ENCODE measurements at regions not wholly inside any gene's neighbourhood (a gene's known extent, or its start where the extent isn't known, plus 50 kb on each side); places are given as distances from the start of the nearest gene placed in this dataset.

GRCh38 chr7:25901658-25902057 is 250.3 kb upstream of the NFE2L3 start:
- no peaks in the 10 kb centered on the region for H4K20me1 ChIP-seq
- H3K4me2 ChIP-seq, result no peak overlapping the region
- H3K4me3 ChIP-seq, result no peak overlapping the region
- no peaks in the 10 kb centered on the region for H3K9me3 ChIP-seq (replicated peaks in 1 of 11)
- H3K27me3 ChIP-seq, result peaks cover 0 to 10% (median 6%) of the 10 kb centered on the region in 11 experiments; a peak in 14 of 22 replicates
- no peak overlapping the region for H3K27ac ChIP-seq
- H3K9ac ChIP-seq, result no peak overlapping the region
- TF ChIP-seq Cebpa-rat (IDR thresholded peaks at IDR 0.05), result no peak
- peaks cover 4 to 11% (median 9%) of the 10 kb centered on the region in 10 experiments; a peak in 15 of 20 replicates for H3K4me1 ChIP-seq
- H3K36me3 ChIP-seq, result no peaks in the 10 kb centered on the region

DNA sequence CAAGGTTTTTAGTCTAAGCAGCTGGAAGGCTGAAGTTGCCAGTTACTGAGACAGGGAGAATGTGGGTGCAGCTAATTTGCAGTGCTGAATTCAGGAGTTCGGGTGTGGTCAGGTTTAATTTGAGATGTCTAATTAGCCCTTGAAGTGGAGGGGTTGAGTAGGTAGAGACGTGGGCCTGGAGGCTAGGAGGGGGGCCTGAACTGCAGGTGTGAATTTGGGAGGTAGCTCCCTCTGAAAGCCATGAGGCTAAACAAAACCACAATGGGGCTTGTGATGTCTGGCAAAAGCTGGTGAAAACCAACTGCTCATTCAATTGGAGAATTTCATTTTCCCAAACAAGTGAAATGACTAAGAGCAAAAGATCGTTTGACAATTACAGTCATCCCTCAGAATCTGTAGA is 246.0 kb upstream of the NFE2L3 start:
- TF ChIP-seq Cebpa-rat (IDR thresholded peaks at IDR 0.05), result no peak
- Histone ChIP-seq H3K4me1 (peaks cover 0 to 10% (median 0%) of the 10 kb centered on the region in 10 experiments; a peak in 2 of 20 replicates), H4K20me1 (no peaks in the 10 kb centered on the region), H3K4me3 (no peak overlapping the region), H3K9ac (no peak overlapping the region), H3K27me3 (no peaks in the 10 kb centered on the region), H3K27ac (no peak overlapping the region), H3K36me3 (no peaks in the 10 kb centered on the region), H3K4me2 (peak overlapping the region in 2 of 11 experiments; percentile 10 to 31; a peak in 3 of 22 replicates), H3K9me3 (replicated peaks in 1 of 11) (no peaks in the 10 kb centered on the region)

GRCh38 chr7:25906760-25907159 is 245.2 kb upstream of the NFE2L3 start:
- Histone ChIP-seq H4K20me1 (no peaks in the 10 kb centered on the region), H3K27me3 (no peaks in the 10 kb centered on the region), H3K36me3 (no peaks in the 10 kb centered on the region), H3K27ac (no peak overlapping the region), H3K4me3 (no peak overlapping the region), H3K9me3 (replicated peaks in 1 of 11) (no peaks in the 10 kb centered on the region), H3K9ac (no peak overlapping the region), H3K4me1 (peaks cover 0 to 10% (median 0%) of the 10 kb centered on the region in 10 experiments; a peak in 2 of 20 replicates), H3K4me2 (peak overlapping the region in 1 of 11 experiments; percentile 16; a peak in 1 of 22 replicates)
- no peak for TF ChIP-seq Cebpa-rat (IDR thresholded peaks at IDR 0.05)

DNA sequence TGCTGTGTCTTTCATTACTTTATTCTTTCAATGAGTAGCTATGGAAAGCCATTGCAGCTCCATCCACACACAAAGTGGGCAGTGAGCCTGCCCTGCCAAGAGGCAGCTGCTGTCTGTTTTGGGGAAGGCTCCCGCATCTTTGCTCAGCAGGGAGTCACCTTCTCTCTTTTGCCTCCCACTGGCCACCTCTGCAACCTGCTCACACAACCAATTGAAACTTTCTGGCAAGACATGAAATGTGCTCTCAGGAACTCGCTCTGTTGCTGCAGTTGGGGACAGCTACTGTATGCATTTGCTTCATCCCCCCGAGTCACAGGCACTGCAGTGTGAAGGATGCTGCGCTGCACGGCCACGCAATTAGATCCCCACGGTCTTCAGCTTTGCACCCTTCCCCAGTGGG is 244.8 kb upstream of the NFE2L3 start:
- Histone ChIP-seq H3K4me1 (peaks cover 0 to 10% (median 0%) of the 10 kb centered on the region in 10 experiments; a peak in 2 of 20 replicates), H4K20me1 (no peaks in the 10 kb centered on the region), H3K4me3 (no peak overlapping the region), H3K4me2 (no peak overlapping the region), H3K27ac (no peak overlapping the region), H3K36me3 (no peaks in the 10 kb centered on the region), H3K27me3 (no peaks in the 10 kb centered on the region), H3K9ac (no peak overlapping the region), H3K9me3 (replicated peaks in 1 of 11) (no peaks in the 10 kb centered on the region)
- no peak for TF ChIP-seq Cebpa-rat (IDR thresholded peaks at IDR 0.05)

- Histone ChIP-seq H3K9ac (no peak overlapping the region), H3K4me2 (no peak overlapping the region), H3K36me3 (no peaks in the 10 kb centered on the region), H4K20me1 (no peaks in the 10 kb centered on the region), H3K4me3 (no peak overlapping the region), H3K27ac (no peak overlapping the region), H3K27me3 (no peaks in the 10 kb centered on the region), H3K4me1 (peaks cover 0 to 10% (median 0%) of the 10 kb centered on the region in 10 experiments; a peak in 2 of 20 replicates), H3K9me3 (replicated peaks in 1 of 11) (no peaks in the 10 kb centered on the region)
- no peak for TF ChIP-seq Cebpa-rat (IDR thresholded peaks at IDR 0.05)
Observed at GRCh38 chr7:25907731-25908130, 244.3 kb upstream of the NFE2L3 start.

GRCh38 chr7:25908154-25908949 is 243.6 kb upstream of the NFE2L3 start:
- Histone ChIP-seq H3K9me3 (replicated peaks in 1 of 11) (no peaks in the 10 kb centered on the region), H3K27ac (no peak overlapping the region), H3K36me3 (no peaks in the 10 kb centered on the region), H3K4me1 (peaks cover 0 to 10% (median 0%) of the 10 kb centered on the region in 10 experiments; a peak in 2 of 20 replicates), H3K4me3 (no peak overlapping the region), H3K4me2 (no peak overlapping the region), H4K20me1 (no peaks in the 10 kb centered on the region), H3K27me3 (no peaks in the 10 kb centered on the region), H3K9ac (no peak overlapping the region)
- no peak for TF ChIP-seq Cebpa-rat (IDR thresholded peaks at IDR 0.05)

GRCh38 chr7:25911738-25912607 is 240.0 kb upstream of the NFE2L3 start:
- Histone ChIP-seq H3K9ac (no peak overlapping the region), H3K4me2 (no peak overlapping the region), H4K20me1 (no peaks in the 10 kb centered on the region), H3K9me3 (replicated peaks in 1 of 11) (no peaks in the 10 kb centered on the region; a peak in 1 of 22 replicates), H3K36me3 (no peaks in the 10 kb centered on the region), H3K4me3 (no peak overlapping the region), H3K4me1 (no peaks in the 10 kb centered on the region), H3K27me3 (no peaks in the 10 kb centered on the region), H3K27ac (no peak overlapping the region)
- no peak for TF ChIP-seq Cebpa-rat (IDR thresholded peaks at IDR 0.05)

GRCh38 chr7:25913598-25914224 is 238.3 kb upstream of the NFE2L3 start:
- H3K36me3 ChIP-seq, result no peaks in the 10 kb centered on the region
- H3K4me1 ChIP-seq, result no peaks in the 10 kb centered on the region
- H4K20me1 ChIP-seq, result no peaks in the 10 kb centered on the region
- H3K4me3 ChIP-seq, result no peak overlapping the region
- no peak overlapping the region for H3K27ac ChIP-seq
- peaks cover 4 to 16% (median 9%) of the 10 kb centered on the region in 11 experiments; a peak in 19 of 22 replicates for H3K9me3 ChIP-seq (replicated peaks in 1 of 11)
- no peak overlapping the region for H3K9ac ChIP-seq
- H3K27me3 ChIP-seq, result no peaks in the 10 kb centered on the region
- no peak overlapping the region for H3K4me2 ChIP-seq
- no peak for TF ChIP-seq Cebpa-rat (IDR thresholded peaks at IDR 0.05)

DNA sequence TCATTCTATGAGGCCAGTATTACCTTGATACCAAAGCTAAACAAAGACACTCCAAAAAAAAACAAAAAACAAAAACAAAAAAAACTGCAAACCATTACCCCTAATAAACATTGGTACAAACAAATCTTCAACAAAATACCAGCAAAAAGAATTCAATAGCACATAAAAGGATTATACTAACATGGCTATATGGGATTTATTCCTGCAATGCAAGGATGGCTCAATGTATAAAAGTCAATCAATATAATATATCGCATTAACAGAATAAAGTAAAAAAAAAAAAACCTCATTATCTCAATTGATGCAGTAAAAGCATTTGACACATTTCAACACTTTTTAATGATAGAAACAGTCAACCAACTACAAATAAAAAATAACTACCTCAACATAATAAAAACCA is 233.3 kb upstream of the NFE2L3 start:
- Histone ChIP-seq H4K20me1 (no peaks in the 10 kb centered on the region), H3K27ac (no peak overlapping the region), H3K9ac (no peak overlapping the region), H3K36me3 (no peaks in the 10 kb centered on the region), H3K9me3 (replicated peaks in 1 of 11) (peaks cover 9 to 23% (median 14%) of the 10 kb centered on the region in 11 experiments; a peak in 19 of 22 replicates), H3K4me1 (no peaks in the 10 kb centered on the region), H3K4me2 (no peak overlapping the region), H3K4me3 (no peak overlapping the region), H3K27me3 (no peaks in the 10 kb centered on the region)
- no peak for TF ChIP-seq Cebpa-rat (IDR thresholded peaks at IDR 0.05)

Measured in BLaER1 treated with 17β-estradiol and CSF1 and Interleukin-3, amounts not matched to agents 10 nM and 100 nM (cell line).